ENCODE measurements at regions not wholly inside any gene's neighbourhood (a gene's known extent, or its start where the extent isn't known, plus 50 kb on each side); places are given as distances from the start of the nearest gene placed in this dataset.
"Not testable (repeated sequence)": the region's sequence is repeated elsewhere in the genome, so short reads cannot be mapped to it uniquely, and the experiment has no call there.

DNA sequence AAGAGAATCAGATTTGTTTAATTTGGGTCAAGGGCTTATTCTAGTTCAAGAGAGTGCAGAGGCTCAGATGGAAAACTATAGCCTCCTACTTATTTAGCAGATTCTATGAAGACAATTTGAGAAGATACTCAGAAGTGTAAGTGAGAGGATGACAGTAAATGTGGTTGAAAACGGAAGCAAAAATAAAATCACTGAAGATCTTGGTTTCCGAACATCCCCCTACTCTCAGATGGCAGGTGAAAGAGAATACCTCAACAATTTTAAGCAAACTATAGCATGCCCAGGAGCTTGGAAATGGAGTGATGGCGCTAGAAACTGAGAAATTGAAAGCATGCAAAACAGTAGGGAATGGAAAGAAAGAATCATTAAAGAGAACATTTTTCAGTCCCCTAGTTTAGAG lies 705.5 kb upstream of the CDH8 start:
- no peaks in the 10 kb centered on the region for H3K27me3 ChIP-seq
- no peak overlapping the region for H3K27ac ChIP-seq
- no peak overlapping the region for H3K4me3 ChIP-seq
- FAIRE-seq (no peak), DNase-seq (no peak), ATAC-seq (no peak)
- WGBS, 2 donors: 46 to 70% methylated on average over 3 of the region's 3 CpGs
- no peaks in the 10 kb centered on the region for H3K36me3 ChIP-seq
- no peaks in the 10 kb centered on the region for H3K9me3 ChIP-seq
- H3K4me1 ChIP-seq: no peaks in the 10 kb centered on the region
- TF ChIP-seq, protein P1, sequence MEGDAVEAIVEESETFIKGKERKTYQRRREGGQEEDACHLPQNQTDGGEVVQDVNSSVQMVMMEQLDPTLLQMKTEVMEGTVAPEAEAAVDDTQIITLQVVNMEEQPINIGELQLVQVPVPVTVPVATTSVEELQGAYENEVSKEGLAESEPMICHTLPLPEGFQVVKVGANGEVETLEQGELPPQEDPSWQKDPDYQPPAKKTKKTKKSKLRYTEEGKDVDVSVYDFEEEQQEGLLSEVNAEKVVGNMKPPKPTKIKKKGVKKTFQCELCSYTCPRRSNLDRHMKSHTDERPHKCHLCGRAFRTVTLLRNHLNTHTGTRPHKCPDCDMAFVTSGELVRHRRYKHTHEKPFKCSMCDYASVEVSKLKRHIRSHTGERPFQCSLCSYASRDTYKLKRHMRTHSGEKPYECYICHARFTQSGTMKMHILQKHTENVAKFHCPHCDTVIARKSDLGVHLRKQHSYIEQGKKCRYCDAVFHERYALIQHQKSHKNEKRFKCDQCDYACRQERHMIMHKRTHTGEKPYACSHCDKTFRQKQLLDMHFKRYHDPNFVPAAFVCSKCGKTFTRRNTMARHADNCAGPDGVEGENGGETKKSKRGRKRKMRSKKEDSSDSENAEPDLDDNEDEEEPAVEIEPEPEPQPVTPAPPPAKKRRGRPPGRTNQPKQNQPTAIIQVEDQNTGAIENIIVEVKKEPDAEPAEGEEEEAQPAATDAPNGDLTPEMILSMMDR (IDR thresholded peaks at IDR 0.05): no peak
- intact Hi-C loops (cut with DNase I): no loop called here

DNA sequence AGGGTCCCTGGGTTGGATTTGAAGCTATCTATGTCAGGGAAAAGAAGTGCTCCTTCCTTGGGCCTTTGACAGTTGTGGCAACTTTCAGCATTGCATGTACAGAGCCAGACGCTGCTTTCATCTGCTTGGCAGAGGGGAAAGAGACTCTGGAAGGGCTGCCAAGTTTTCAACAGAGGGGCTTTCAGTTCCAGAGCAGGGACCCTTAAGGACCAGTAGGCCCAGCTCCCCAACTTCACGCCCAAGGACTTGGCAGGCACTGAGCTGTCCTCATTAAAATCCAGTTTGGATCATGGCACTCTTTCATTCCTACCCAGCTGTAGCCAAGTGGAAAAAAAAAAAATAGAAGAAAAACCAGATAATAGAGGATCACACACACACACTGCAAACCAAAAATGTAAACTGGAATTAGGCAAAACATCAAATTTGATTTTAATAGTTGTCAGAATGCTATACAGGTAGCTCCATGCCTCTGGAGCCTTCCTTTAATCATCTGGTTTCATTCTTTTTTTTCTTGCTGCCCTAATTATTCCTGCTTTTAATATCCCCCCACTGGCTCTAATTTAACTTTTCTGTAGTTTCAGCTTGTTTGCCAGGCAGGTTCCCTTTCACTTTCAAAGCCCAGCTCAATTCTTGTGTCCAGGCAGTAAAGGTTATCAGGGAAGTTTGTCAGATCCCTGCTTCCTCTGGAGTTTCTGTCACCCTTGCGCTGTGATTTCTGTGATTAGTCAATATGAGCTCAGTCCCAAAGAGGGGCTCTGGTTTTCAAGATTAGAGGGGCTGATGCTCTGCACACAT lies 702.6 kb upstream of the CDH8 start:
- 30 to 32% methylated on average over 3 of the region's 3 CpGs for WGBS, 2 donors
- Histone ChIP-seq H3K9me3 (no peaks in the 10 kb centered on the region), H3K27ac (no peak overlapping the region), H3K27me3 (no peaks in the 10 kb centered on the region), H3K4me3 (no peak overlapping the region), H3K36me3 (no peaks in the 10 kb centered on the region), H3K4me1 (no peaks in the 10 kb centered on the region)
- no peak for ATAC-seq
- DNase-seq: no peak
- TF ChIP-seq, protein P1 (IDR thresholded peaks at IDR 0.05): no peak
- intact Hi-C loops (cut with DNase I): no loop called here
- FAIRE-seq: no peak

DNA sequence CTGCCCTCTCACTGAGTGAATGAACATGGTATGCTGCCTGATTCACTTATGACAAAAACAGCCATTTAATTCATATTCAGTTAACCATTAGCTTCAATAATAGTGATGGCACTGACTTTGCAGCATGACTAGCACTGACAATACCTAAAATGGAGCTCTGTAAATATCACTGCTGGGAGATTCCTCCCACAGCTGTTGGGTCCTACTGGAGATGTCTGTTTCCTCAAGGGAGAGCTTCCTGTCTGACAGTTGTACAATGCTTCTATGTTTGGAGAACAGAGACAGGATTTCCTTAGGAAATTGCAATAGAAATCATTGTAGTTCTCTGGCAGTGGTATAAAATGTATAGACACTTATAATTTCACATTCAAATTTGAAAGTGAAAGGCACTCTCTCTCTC lies 695.9 kb upstream of the CDH8 start:
- TF ChIP-seq, protein P1 (IDR thresholded peaks at IDR 0.05): no peak
- Histone ChIP-seq H3K36me3 (no peaks in the 10 kb centered on the region), H3K4me3 (no peak overlapping the region), H3K27ac (no peak overlapping the region), H3K27me3 (peaks cover 0 to 5% (median 0%) of the 10 kb centered on the region in 4 donors), H3K9me3 (no peaks in the 10 kb centered on the region), H3K4me1 (no peaks in the 10 kb centered on the region)
- no peak for ATAC-seq
- DNase-seq: no peak
- no peak for FAIRE-seq
- intact Hi-C loops (cut with DNase I): no loop called here

DNA sequence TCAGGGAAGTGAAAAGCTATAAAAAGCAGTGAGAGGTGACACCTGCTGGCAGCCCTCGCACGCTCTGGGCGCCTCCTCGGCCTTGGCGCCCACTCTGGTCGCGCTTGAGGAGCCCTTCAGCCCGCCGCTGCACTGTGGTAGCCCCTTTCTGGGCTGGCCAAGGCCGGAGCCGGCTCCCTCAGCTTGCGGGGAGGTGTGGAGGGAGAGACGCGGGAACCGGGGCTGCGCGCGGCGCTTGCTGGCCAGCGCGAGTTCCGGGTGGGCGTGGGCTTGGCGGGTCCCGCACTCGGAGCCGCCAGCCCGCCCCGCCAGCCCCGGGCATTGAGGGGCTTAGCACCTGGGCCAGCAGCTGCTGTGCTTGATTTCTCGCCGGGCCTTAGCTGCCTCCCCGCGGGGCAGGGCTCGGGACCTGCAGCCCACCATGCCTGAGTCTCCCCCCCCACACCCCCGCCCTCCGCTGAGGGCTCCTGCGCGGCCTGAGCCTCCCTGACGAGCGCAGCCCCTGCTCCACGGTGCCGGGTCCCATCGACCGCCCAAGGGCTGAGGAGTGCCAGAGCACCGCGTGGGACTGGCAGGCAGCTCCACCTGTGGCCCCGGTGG lies 688.5 kb upstream of the CDH8 start:
- 81 to 86% methylated on average over 39 to 48 of the region's 48 CpGs for WGBS, 2 donors
- H3K27ac ChIP-seq; H3K4me3 ChIP-seq; H3K9me3 ChIP-seq; H3K36me3 ChIP-seq; ATAC-seq; H3K27me3 ChIP-seq; FAIRE-seq; H3K4me1 ChIP-seq; intact Hi-C loops (cut with DNase I): not testable (repeated sequence)
- peak in 2 of 6 donors; percentile 12 to 53 for DNase-seq

DNA sequence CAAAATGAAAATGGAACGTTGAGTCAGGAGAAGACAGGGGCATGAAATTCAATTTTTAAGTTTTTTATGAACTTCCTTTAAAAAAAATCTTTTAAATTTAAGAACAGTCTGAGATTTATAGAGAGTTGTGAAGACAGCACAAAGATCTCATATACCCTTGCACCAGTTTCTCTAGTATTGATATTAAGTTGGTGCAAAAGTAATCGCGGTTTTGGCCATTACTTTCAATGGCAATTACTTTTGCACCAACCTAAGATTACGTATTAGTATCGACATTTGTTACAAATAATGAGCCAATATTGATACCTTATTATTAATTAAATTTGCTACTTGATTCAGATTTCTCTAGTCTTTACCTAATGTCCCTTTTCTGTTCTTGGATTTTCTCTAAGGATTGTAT lies 684.4 kb upstream of the CDH8 start:
- WGBS, 2 donors: 57 to 70% methylated on average over 5 of the region's 5 CpGs
- Histone ChIP-seq H3K9me3 (no peaks in the 10 kb centered on the region), H3K27me3 (no peaks in the 10 kb centered on the region), H3K4me1 (no peaks in the 10 kb centered on the region), H3K36me3 (no peaks in the 10 kb centered on the region), H3K4me3 (no peak overlapping the region), H3K27ac (no peak overlapping the region)
- TF ChIP-seq, protein P1 (IDR thresholded peaks at IDR 0.05): no peak
- FAIRE-seq: no peak
- no peak for ATAC-seq
- DNase-seq: no peak
- intact Hi-C loops (cut with DNase I): no loop called here

All from pancreas (tissue), 10 donors.